Activated CD8-positive, alpha-beta memory T cell treated with anti-CD3 and anti-CD28 coated beads for 48 hours (primary cell): ENCODE measurements at regions not wholly inside any gene's neighbourhood (a gene's known extent, or its start where the extent isn't known, plus 50 kb on each side); places are given as distances from the start of the nearest gene placed in this dataset.
"Not testable (repeated sequence)": the region's sequence is repeated elsewhere in the genome, so short reads cannot be mapped to it uniquely, and the experiment has no call there.

Source experiments
- DNase-seq, 3 experiments: peaks; one replicate each; pipeline ENCODE4 v3.0.0-alpha.2; 2020; ENCODE audit warnings: low read depth in 2 of 3, low spot score in 2 of 3

- not testable (repeated sequence) for DNase-seq
These were observed 674.0 kb downstream of the BRINP1 start for GRCh38 chr9:118695249-118695648.

DNA sequence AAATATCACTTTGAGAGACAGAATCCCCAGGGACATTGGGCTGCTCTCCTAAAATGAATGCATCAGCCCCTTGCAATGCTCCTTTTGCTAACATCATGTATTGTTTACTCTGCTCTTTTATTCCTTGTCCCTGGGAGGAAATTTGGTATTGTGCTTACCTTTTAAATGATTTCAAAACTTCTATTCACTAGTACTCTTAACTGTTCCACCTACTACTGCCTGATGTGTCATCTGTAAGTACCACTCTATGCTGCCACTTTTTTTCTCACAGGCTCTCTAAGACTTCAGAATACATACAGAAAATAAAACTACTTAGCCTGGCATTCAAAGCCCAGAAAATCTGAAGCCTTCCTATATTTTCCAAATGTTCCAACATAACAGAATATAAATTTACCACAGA is 667.2 kb downstream of the BRINP1 start:
- DNase-seq = no peak

GRCh38 chr9:118711843-118712242 is 657.4 kb downstream of the BRINP1 start:
- no peak for DNase-seq

- DNase-seq = no peak
These were observed 648.0 kb downstream of the BRINP1 start for GRCh38 chr9:118721276-118721675.

DNA sequence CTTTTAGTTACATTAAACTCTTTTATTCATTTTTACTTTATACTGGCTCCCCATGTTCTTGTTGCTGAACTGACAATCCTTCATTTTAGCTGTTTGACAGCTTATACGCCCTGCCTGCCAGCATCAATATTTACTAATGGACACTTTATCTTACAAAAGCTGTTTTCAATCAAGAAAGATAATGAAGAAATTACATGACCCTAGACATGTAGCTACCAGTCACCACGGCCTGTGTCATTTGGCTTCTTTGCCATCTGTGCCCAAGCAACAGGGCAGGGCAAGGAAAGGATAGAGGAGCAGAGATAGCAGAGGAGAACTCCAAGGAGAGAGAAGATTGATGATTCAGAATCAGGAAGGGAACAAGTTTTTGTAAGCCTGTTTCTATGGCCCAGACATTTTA is 647.3 kb downstream of the BRINP1 start:
- no peak for DNase-seq

DNA sequence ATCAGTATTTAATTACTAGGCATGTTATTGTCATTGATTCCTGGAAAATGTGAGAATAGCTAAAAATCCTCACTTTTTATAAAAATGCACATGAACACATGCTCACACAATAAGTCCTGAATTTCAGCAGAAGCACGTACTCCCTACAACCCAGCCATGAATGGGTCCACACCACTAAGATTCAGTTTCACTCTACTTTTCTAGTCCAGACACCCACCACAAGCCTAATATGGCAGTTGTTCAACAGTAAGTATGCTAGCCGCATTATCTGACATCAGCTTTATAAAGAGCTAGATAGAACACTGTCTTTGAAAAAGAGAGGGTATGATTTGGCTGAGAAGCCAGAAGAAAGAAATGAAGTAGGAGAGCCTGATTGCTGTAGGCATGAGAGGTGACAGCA is 639.3 kb downstream of the BRINP1 start:
- no peak for DNase-seq

DNA sequence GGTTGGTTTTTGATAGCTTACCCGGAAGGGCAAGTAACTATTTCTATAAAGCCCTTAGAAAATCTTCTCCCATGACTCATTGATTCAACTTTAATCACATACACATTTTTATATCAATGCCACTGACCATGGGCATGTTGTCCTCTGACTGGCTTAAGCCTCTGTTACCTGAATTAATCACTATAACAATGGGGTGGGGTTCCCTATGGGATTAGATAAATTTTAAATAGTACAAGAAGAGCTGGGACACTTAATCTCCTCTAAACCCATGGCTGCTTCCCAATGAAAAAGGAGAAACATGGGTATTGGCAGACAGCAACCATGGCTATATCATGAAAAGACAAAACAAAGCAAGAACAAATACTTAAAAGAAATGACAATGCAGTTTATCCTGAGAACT is 636.2 kb downstream of the BRINP1 start:
- no peak for DNase-seq

DNA sequence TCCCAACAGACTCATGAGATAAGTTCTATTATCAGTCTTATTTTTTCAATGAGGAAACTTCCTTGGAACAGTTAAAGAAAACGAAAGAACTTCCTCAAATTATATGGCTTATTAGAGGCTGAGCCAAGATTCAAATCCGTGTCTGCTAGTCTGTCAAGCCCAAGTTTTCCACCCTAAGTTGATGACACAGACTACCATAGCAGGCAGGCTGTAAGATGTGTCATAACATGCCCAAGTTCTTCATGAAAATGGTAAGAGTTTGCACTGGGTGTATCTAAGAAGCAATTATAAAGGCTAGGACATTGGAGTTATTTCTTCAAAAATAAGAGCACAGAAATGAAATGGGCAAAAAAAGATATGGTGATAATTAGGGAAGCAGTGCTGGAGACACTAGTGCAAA is 634.5 kb downstream of the BRINP1 start:
- no peak for DNase-seq

DNA sequence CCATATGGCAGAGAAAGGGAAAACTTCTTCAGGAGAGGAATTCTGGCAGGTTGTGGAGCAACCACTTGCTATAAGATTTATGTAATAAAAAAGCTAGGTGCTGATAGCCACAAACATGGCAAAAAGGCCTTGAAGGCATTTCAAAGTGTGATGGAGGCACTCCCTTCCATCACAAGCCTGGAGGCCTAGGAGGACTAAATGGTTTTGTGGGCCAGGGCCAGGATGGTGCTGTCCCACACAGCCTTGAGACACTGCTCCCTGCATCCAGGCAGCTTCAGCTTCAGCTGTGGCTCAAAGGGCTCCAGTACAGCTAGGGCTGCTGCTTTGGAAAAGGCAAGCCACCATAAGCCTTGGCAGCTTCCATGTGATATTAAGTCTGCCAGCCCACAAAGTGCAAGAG is 632.8 kb downstream of the BRINP1 start:
- DNase-seq = no peak

GRCh38 chr9:118751077-118751847 is 618.0 kb downstream of the BRINP1 start:
- no peak for DNase-seq

- DNase-seq = no peak
These were observed 617.4 kb downstream of the BRINP1 start for GRCh38 chr9:118751848-118752223.

DNA sequence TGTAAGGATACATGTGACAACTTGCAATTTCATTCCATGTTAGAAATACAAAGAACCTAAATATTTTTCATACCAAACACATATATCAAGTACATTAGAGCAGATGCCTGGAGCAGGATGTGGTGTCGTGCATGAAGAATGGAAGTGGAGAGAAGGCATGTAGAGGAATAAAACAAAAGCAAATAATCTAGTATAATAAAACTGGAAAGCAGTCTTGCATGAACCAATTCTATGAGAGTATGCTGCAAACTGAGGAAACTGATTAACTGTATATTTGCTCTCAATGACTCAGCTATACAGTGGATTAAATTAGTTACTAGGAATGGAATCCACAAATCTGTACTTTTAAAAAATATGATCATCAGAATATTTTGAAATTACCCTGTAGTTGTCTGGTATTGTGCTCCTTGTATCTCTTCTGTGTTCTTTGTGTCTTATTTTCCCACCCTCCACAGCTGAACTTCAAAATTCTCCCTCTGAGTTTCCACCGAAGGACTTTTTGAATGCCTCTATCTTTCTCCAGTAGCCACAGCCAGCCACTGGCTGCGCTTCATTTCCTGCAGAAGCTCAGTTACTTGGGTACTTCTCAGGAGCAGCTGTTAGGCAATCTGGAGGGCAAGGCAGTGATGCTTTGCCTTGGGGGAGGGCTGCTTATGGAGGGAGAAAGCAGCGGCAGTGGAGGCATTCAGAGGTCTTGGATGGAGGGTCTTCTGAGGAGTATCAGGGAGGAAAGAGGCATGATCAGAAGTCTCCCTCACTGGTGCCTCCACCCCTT is 608.0 kb downstream of the BRINP1 start:
- no peak for DNase-seq

DNA sequence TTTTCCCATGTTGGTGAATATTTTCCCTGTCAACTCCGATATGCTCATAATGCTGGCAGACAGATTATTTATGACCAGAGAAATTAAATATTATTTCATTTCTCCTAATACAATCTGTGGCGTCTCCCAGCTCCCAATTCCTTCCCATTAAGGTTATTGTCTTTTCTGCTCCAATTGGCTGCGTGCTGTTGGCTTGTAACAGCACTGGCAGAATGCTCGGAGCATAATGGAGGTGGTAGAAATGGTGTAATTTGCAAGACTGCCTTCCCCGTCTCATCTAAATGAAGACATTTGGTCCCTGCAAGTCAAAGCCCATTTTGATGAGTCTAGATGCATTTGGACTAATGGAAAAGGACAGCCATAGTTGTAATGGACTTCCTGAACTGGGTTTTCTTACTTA is 601.7 kb downstream of the BRINP1 start:
- no peak for DNase-seq

DNA sequence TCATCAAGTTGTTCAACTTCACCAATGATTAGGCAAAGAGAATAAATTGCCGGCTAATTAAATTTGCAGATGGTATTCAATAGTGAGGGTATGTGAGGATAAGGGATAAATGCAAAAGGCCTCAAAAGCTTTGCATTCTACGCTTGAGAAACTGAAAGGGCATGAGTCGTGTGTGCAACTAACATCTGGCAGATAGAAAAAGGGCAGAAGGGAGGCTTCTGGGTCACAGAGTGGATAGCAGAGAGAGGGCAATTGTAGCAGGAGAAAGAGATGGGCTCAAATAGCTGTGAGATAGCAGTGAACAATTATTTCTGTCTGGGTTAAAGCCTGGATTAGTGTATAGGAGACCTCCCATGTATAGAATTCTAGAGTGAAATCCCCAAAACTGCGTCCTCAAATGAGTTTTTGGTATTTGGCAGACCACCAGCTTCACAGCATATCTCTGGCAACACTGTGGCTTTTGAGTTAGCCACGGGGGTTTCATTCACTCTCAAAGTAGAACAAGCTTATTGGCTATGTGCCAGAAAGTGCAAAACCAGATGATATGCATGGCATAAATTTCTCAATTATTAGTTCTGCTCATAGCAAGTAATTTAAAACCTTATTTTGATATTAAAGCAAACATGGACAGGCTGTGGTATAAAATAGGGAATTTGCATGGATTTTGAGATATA is 586.3 kb downstream of the BRINP1 start:
- DNase-seq = no peak

GRCh38 chr9:118784033-118784432 is 585.2 kb downstream of the BRINP1 start:
- no peak for DNase-seq

- DNase-seq = no peak
These were observed 583.8 kb downstream of the BRINP1 start for GRCh38 chr9:118785456-118785855.

DNA sequence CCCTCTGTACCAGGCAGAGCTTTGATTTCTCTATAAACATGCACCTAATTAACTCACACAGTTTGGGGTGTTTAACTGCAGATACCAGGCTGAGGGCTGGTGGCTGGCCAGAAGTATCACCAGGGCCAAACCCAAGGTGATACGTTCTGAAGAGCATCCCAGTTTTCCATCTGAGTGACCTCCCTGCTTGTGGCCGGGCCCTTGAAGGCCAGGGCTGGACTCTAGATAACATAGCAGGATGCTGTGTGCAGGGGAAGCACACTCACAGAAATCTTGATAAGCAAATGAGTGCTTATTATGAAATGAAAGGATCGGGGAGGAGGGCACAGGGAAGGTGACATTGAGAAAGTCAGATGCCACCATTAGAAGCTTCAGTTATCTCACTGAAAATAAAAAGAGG is 582.4 kb downstream of the BRINP1 start:
- DNase-seq = no peak

DNA sequence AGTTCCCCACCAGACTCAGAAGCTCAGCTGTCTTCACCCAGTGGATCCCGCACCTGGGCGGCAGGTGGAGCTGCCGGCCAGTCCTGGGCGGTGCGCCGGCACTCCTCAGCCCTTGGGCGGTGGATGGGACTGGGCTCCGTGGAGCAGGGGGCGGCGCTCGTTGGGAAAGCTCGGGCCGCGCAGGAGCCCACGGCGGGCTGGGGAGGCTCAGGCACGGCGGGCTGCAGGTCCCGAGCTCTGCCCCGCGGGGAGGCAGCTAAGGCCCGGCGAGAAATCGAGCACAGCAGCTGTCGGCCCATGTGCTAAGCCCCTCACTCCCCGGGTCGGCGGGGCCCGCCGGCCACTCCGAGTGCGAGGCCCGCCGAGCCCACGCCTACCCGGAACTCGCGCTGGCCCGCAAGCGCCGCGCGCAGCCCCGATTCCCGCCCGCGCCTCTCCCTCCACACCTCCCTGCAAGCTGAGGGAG is 560.0 kb downstream of the BRINP1 start:
- no peak for DNase-seq

DNA sequence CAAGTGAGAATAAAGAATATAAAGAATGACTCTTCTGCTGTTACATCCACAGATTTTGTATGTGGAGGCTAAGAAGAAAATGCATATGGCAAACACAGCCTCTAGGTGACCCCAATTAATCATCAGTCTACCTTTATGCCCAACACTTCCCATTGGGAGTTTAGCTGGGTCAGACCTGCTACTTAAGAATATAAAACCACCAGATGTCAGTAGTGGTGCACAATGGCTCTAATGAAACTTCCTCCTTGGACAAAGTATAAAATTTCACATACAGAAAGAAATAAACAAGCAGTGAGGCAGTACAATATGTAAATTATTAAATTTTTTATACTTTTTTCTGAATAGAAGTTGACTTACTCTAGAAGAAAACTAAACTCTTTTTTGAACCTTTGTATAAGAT is 539.9 kb downstream of the BRINP1 start:
- no peak for DNase-seq

DNA sequence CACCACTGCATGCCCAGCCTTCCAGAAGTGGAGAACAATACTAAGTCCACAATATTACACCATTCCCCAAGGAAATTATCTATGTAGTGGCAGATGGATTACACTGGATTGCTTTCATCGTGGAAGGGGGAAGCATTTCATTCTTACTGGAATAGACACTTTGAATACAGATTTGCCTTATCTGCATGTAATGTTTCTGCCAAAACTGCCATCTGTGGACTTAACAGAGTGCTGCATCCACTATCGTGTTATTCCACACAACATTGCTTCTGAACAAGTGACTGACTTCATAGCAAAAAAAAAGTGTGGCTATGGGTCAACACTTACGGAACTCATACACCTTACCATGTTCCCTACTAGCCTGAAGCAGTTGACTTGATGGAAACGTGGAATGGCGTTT is 536.9 kb downstream of the BRINP1 start:
- DNase-seq = no peak

DNA sequence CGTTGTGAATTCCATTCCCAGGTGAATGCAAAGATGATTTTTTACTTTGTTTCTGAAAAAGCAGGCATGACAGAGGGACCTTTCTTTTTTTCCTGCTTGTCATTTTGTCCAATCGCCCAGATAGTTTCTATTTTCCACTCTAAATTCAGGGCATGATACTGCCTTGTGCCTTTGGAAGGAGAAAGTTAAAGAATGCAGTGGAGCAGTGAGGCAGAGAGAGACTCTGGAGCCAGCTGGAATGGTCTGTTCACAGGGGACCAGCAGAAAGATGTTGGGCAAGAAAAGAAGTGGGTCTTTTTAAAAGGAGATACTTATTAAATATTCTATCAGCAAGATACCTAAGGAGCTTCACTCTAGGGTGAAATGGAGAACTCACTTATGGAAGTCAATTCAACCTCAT is 532.3 kb downstream of the BRINP1 start:
- no peak for DNase-seq

DNA sequence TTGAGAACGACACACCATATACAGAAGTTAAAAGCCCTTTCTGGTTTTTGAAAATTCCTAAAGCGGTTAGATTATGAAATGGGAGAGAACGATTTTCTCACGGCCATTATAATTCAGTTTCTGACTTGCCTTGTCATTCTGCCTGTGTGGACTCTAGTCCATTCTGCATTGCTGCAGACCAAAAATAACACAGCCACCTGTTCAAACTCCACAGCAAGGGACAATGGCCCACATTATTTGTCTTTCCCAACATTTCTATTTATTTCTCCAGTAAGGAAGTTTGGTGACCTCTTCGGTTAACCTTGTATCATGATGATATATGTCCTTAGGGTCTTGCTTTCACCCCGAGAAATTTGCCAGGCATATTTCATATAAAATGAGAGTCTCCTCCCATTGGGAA is 497.7 kb downstream of the BRINP1 start:
- DNase-seq = no peak
